K562 (cell line): ENCODE measurements at regions not wholly inside any gene's neighbourhood (a gene's known extent, or its start where the extent isn't known, plus 50 kb on each side); places are given as distances from the start of the nearest gene placed in this dataset.

ENCODE experiments used
- BHLHE40 ChIP-seq: IDR thresholded peaks from 2 replicates; pipeline ENCODE4 v1.6.1; 2011; ENCODE audit warnings: low read length, improper control_type of control experiment
- CCNT2 ChIP-seq: IDR thresholded peaks from 2 replicates; pipeline ENCODE4 v1.6.1; 2011; ENCODE audit warnings: borderline replicate concordance, low read depth, mild to moderate bottlenecking, moderate library complexity, mixed read lengths, low read length; ENCODE audit not compliant: insufficient read length; ENCODE audit errors: extremely low read depth
- FIP1L1 ChIP-seq: fragments of 200-400 bp; formaldehyde crosslinking; IDR thresholded peaks from 2 replicates; pipeline ENCODE4 v1.6.1; 2018; ENCODE audit warnings: mild to moderate bottlenecking, low read depth, low read length; ENCODE audit not compliant: poor library complexity, severe bottlenecking
- MYBL2 ChIP-seq, 2 experiments: fragments of 450-650 bp in 1 of 2; sonication (generic) in 1 of 2; formaldehyde crosslinking in 1 of 2; IDR thresholded peaks; 2 replicates each; pipeline versions ENCODE4 v1.6.1 to v1.8.1; 2017 to 2022; ENCODE audit warnings: borderline replicate concordance in 1 of 2, inconsistent platforms in 1 of 2, low read depth in 1 of 2, mild to moderate bottlenecking in 1 of 2, missing genetic modification reagents in 1 of 2, moderate library complexity in 1 of 2
- NCOA1 ChIP-seq: fragments of 450-650 bp; IDR thresholded peaks from 2 replicates; pipeline ENCODE4 v1.6.1; 2016; ENCODE audit warnings: low read depth
- NFYB ChIP-seq: IDR thresholded peaks from 2 replicates; pipeline ENCODE4 v1.6.1; 2011; ENCODE audit warnings: mild to moderate bottlenecking, moderate library complexity; ENCODE audit not compliant: insufficient read length; ENCODE audit errors: extremely low read depth
- NONO ChIP-seq, 2 experiments: fragments of 200-400 bp in 1 of 2; fragments of 450-650 bp in 1 of 2; formaldehyde crosslinking in 1 of 2; IDR thresholded peaks; 2 replicates each; pipeline ENCODE4 v1.6.1; 2017; ENCODE audit warnings: low read depth in 2 of 2, mild to moderate bottlenecking in 2 of 2, moderate library complexity in 2 of 2, low read length in 1 of 2
- OTX1 ChIP-seq: fragments of 450-650 bp; formaldehyde crosslinking; IDR thresholded peaks from 2 replicates; pipeline ENCODE4 v1.4.0; 2022; ENCODE audit warnings: mild to moderate bottlenecking
- PBX2 ChIP-seq, 2 experiments: IDR thresholded peaks in 1 of 2; conservative IDR thresholded peaks in 1 of 2; 2 replicates each; pipeline ENCODE4 v1.6.1; 2016; ENCODE audit warnings: low read depth in 2 of 2, mild to moderate bottlenecking in 1 of 2, missing compliant biosample characterization in 1 of 2, missing genetic modification characterization in 1 of 2, moderate library complexity in 1 of 2
- PCBP2 ChIP-seq: fragments of 200-400 bp; formaldehyde crosslinking; IDR thresholded peaks from 2 replicates; pipeline ENCODE4 v1.6.1; 2018; ENCODE audit warnings: low read length, low read depth, mild to moderate bottlenecking, moderate library complexity; ENCODE audit not compliant: poor library complexity, severe bottlenecking
- XRCC5 ChIP-seq: fragments of 200-400 bp; formaldehyde crosslinking; IDR thresholded peaks from 2 replicates; pipeline ENCODE4 v1.6.1; 2017; ENCODE audit warnings: low read depth, mild to moderate bottlenecking, low read length
- ZC3H11A ChIP-seq: IDR thresholded peaks from 2 replicates; pipeline ENCODE4 v1.6.1; 2012; ENCODE audit warnings: low read depth, low read length, improper control_type of control experiment
- ZNF431 ChIP-seq: sonication (generic); formaldehyde crosslinking; IDR thresholded peaks from 2 replicates; pipeline ENCODE4 v1.8.0; 2022; ENCODE audit warnings: mild to moderate bottlenecking, missing genetic modification reagents
- ZNF57 ChIP-seq: fragments of 450-650 bp; formaldehyde crosslinking; IDR thresholded peaks from 2 replicates; pipeline ENCODE4 v1.4.0; 2020; ENCODE audit warnings: mild to moderate bottlenecking, moderate library complexity
- ZNF764 ChIP-seq: fragments of 250-450 bp; sonication (Bioruptor Pico); IDR thresholded peaks from 2 replicates; pipeline ENCODE4 v1.4.0; 2020; ENCODE audit warnings: low read depth, mild to moderate bottlenecking, moderate library complexity
- ZNF830 ChIP-seq: fragments of 250-450 bp; sonication (Bioruptor Pico); IDR thresholded peaks from 2 replicates; pipeline ENCODE4 v1.5.0; 2021; ENCODE audit warnings: mild to moderate bottlenecking
- TF ChIP-seq, protein P1 (sequence below): fragments of 250-450 bp; sonication (Bioruptor Pico); IDR thresholded peaks from 2 replicates; pipeline ENCODE4 v1.8.0; 2022; ENCODE audit warnings: inconsistent platforms
- TF ChIP-seq, protein P2 (sequence below): fragments of 450-650 bp; IDR thresholded peaks from 2 replicates; pipeline ENCODE4 v1.6.1; 2016

GRCh38 chr2:64743739-64744330 is 90.1 kb upstream of the SERTAD2 start (continued):
- TF ChIP-seq MYBL2 (IDR thresholded peaks at IDR 0.05; ENCODE audit: low read depth): no peak
- no peak for TF ChIP-seq MYBL2 (CRISPR knock-in tag; IDR thresholded peaks at IDR 0.05; ENCODE audit: borderline replicate concordance)
- TF ChIP-seq NCOA1: no peak
- TF ChIP-seq, protein P1, sequence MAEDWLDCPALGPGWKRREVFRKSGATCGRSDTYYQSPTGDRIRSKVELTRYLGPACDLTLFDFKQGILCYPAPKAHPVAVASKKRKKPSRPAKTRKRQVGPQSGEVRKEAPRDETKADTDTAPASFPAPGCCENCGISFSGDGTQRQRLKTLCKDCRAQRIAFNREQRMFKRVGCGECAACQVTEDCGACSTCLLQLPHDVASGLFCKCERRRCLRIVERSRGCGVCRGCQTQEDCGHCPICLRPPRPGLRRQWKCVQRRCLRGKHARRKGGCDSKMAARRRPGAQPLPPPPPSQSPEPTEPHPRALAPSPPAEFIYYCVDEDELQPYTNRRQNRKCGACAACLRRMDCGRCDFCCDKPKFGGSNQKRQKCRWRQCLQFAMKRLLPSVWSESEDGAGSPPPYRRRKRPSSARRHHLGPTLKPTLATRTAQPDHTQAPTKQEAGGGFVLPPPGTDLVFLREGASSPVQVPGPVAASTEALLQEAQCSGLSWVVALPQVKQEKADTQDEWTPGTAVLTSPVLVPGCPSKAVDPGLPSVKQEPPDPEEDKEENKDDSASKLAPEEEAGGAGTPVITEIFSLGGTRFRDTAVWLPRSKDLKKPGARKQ (CRISPR knock-in tag): no peak
- no peak for TF ChIP-seq NONO (IDR thresholded peaks at IDR 0.05; ENCODE audit: low read depth in 2 of 2, low read length in 1 of 2)
- TF ChIP-seq, protein P2, sequence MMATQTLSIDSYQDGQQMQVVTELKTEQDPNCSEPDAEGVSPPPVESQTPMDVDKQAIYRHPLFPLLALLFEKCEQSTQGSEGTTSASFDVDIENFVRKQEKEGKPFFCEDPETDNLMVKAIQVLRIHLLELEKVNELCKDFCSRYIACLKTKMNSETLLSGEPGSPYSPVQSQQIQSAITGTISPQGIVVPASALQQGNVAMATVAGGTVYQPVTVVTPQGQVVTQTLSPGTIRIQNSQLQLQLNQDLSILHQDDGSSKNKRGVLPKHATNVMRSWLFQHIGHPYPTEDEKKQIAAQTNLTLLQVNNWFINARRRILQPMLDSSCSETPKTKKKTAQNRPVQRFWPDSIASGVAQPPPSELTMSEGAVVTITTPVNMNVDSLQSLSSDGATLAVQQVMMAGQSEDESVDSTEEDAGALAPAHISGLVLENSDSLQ: peak; percentile 56
- no peak for TF ChIP-seq ZNF764
- TF ChIP-seq ZC3H11A: no peak
- no peak for TF ChIP-seq CCNT2
- TF ChIP-seq PBX2 (CRISPR knock-in tag; IDR thresholded peaks at IDR 0.05; ENCODE audit: low read depth): no peak
- peak; percentile 84 for TF ChIP-seq PBX2 (tag; conservative IDR thresholded peaks at IDR 0.05; ENCODE audit: low read depth)
- TF ChIP-seq NFYB: no peak
- TF ChIP-seq PCBP2: no peak
- TF ChIP-seq XRCC5: no peak
- no peak for TF ChIP-seq ZNF57
- TF ChIP-seq FIP1L1: no peak
- TF ChIP-seq ZNF431 (CRISPR knock-in tag): no peak
- TF ChIP-seq ZNF830 (CRISPR knock-in tag): no peak
- TF ChIP-seq OTX1 (CRISPR knock-in tag): no peak
- TF ChIP-seq BHLHE40: no peak
- TF ChIP-seq, all 486 proteins: peak for 3
